Fibroblast of skin of abdomen (primary cell): ENCODE measurements at regions not wholly inside any gene's neighbourhood (a gene's known extent, or its start where the extent isn't known, plus 50 kb on each side); places are given as distances from the start of the nearest gene placed in this dataset.
"Not testable (repeated sequence)": the region's sequence is repeated elsewhere in the genome, so short reads cannot be mapped to it uniquely, and the experiment has no call there.

Experiments used
- DNase-seq: peaks from one replicate; pipeline ENCODE4 v3.0.0-alpha.2; 2013

DNA sequence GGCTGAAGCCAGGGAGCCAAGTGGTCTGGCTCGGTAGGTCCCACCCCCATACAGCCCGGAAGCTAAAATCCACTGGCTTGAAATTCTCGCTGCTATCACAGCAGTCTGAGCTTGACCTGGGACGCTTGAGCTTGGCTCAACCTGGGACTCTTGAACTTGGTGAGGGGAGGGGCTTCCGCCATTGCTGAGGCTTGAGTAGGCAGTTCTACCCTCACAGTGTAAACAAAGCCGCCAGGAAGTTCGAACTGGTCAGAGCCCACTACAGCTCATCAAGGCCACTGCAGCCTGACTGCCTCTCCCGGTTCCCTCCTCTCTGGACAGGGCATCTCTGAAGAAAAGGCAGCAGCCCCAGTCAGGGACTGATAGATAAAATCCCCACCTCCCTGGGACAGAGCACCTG lies 1337.7 kb downstream of the HACE1 start:
- no peak for DNase-seq

DNA sequence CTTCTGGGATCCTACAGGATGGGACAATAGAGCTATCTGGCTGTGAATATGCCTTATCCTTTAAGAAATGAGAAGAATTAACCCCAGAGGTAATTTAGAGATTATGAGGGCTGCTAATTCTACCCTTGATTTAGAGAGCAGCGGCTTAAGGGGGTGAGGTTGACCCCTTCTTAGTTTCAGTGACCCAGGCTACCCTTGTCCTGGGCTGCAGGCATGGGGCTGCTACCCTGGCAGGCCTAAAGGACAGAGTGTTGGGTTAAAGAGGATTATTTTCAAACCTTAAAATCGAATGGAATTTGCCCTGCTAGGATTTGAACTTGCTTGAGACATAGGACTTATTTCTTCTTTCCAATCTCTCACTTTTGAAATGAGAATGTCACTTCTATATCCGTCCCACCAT lies 1343.4 kb downstream of the HACE1 start:
- no peak for DNase-seq

DNA sequence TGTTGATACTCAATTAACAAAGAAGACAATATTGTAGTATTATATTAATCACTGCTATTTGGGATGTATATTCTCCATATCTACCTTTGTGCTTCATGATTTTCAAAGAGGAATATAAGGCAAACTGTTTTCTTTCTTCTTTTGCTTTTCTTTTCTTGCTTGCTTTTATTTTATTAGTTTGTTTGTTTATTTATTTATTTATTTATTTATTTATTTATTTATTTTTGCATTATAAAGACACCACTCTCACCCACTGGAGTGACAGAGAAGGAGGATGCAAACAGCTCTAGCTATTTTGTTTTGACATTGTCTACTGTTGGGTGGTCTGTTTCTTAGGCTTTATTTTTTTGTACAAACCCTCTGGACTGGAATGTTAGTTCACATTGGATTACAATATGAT lies 1352.7 kb downstream of the HACE1 start:
- no peak for DNase-seq

DNA sequence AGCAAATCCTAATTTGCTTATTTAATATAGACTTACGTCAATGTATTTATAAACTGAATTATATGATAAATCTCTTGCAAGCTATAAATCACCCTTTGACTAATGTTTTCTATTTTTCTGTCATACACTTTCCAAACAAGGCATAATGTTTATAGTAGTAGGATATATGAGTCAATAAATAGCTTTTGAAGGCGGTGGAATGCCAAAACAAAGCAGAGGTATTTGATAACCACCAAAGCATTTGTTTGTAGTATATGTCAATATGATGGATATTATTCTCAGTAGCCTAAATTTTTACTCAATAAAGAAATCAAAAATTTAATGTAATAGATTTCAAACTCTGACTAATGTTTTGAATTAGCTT lies 1354.6 kb downstream of the HACE1 start:
- no peak for DNase-seq

DNA sequence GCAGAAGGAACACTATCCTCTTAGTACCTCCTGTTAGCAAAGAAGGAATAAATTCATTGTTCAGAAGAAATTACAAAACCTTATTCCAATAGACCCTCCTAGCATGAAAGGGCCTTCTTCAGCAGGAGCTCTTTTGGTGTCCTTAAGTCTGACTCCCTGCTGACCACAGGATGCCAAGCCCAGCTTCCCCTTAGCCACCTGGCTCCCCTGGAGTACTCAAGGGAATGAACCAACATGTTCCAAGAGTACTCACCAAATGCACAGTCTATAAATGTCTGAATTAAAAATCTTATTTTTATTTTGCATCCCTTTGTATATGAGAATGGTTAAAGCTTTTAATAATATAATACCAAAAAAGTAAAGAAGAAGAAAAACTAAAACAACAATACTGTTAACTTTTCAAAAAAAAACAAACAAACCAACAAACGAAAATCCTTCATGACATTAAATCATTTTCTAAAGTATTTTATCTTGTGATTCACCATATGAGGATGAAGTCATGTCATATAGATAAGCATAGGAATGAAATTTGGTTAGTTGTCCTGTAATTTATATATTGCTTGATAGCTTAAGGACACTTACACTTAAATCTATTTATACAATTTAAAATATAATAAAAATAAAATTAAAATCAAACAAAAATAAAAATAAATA lies 1355.1 kb downstream of the HACE1 start:
- no peak for DNase-seq

DNA sequence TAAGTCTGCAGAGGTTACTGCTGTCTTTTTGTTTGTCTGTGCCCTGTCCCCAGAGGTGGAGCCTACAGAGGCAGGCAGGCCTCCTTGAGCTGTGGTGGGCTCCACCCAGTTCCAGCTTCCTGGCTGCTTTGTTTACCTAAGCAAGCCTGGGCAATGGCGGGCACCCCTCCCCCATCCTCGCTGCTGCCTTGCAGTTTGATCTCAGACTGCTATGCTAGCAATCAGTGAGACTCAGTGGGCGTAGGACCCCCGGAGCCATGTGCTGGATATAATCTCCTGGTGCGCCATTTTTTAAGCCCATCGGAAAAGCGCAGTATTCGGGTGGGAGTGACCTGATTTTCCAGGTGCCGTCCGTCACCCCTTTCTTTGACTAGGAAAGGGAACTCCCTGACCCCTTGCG lies 1363.1 kb downstream of the HACE1 start:
- DNase-seq, result not testable (repeated sequence)

DNA sequence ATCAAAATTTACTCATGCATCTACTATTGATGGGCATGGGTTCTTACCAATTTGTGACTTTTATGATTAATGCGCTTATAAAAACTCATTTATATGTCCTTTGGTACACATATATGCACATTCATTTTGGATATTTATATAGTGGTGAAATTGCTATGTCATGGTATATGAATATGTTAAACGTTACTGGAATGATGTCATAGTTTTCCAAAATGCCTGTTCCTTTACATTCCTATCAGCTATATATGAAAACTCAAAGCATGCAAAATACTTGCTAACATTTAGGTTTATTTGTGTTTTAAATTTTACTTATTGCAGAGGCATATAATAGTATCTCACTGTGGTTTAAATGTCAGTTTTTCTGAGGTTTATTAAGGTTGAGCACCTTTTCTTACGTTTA lies 1403.1 kb downstream of the HACE1 start:
- DNase-seq, result no peak

DNA sequence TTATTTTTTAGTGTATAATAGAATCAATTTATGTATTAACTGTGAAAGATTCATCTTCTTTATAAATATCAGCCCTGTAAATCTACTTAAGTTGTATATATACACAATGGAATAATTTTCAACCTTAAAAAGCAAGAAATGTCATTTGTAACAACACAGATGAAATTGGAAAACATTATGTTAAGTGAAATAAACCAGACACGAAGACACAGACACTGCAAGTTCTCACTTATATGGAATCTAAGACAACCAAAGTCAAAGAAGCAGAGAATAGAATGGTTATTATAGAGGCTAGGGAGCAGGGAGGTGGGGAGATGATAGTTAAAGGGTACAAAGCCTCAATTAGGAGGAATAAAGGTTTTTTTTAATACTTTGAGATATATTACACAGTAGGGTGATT lies 1404.4 kb downstream of the HACE1 start:
- no peak for DNase-seq

DNA sequence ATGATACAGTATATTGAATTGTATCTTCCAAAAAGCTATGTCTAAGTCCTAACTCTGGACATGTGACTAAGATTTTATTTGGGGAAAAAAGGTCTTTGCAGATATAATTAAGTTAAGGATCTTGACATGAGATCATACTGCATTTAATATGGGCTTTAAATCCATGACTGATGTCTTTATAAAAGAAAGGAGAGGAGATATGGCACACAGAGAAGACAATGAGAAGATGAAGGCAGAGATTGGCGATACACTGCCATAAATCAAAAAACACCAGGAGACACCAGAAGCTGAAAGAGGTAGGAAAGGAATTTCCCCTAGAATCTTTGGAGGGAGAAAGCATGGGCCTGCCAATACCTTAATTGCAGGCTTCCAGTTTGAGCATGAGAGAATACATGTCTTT lies 1450.2 kb downstream of the HACE1 start:
- no peak for DNase-seq

DNA sequence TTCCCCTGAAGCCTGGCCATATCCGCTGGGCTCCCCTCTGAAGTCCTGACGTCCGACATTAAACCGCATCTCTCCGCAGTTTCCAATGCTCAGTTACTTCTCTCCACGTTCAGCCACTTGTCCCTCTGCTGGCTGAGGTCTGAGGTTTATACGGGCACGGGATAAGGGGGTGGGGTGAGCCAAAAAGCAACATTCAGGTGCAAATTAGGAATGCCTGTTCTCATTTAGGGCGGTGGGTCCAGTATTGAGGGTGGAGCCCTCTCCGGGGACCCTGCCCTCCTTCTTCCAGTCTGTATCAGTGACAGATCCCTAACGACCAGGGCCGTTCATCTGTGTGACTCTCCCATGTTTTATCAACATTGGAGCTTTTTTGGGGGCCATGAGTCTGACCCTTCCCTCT lies 1454.4 kb downstream of the HACE1 start:
- DNase-seq, result no peak

DNA sequence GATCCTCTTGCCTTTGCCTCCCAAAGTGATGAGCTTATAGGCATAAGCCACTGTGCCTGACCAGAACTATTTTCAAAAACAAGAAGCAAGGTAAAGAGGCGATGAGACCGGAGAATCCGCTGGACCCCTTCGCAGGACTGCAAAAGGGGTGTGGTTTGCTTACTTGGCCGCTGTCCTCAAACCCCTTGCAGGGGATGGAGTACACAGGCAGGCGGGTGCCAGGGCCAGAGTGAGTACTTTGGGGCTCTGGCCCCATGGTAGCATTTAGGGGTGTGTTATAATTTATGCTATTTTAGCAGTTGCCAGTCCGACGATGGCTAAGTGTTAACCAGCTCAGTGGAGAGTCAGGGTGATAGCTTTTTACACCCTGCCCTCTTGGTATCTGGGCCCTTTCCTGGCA lies 1454.9 kb downstream of the HACE1 start:
- no peak for DNase-seq

DNA sequence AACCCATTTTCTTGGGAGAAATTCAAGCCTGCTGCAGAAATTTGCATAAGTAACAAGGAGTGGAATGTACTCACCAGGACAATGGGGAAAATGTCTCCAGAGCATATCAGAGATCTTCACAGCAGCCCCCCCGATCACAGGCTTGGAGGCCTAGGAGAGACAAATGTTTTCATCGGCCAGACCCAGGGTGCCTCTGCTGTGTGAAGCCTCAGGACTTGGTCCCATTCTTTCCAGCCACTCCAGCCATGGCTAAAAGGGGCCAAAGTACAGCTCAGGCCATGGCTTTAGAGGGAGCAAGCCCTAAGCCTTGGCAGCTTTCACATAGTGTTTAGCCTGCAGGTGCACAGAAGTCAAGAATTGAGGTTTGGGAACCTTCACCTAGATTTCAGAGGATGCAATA lies 1463.0 kb downstream of the HACE1 start:
- no peak for DNase-seq

DNA sequence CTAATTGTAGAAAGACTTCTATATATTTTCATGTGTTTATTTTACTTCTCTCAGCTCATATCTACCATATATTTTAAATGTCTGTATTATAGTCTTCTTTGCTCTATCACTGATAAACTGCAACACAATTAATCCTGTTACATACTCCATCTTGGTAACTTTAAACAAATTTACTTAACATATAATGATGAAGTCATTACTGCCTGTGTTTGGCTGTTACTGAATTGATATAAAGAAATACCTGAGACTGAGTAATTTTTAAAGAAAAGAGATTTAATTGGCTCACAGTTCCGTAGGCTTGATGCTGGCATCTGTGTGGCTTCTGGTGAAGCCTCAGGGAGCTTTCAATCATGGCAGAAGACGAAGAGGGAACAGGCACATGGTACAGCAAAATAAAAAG lies 1480.4 kb downstream of the HACE1 start:
- DNase-seq, result no peak

DNA sequence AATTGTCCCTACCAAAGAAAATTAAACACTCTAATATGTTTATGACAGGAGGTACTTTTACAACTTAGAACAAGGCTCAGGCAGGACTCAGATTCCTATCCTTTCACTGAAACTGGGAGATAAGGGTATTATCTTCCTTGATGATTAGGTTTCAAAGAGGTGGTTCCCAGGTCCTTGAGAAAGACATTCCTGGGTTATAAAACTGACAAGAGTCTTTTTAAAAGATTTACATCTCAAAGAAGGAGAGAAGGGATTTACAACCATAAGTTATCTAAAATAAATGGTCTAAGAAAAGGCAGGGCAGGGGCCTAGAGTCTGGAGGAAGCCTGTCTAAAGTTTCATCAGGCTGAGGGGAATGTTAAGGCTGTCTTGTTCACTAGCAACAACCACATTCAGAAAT lies 1492.5 kb downstream of the HACE1 start:
- no peak for DNase-seq

DNA sequence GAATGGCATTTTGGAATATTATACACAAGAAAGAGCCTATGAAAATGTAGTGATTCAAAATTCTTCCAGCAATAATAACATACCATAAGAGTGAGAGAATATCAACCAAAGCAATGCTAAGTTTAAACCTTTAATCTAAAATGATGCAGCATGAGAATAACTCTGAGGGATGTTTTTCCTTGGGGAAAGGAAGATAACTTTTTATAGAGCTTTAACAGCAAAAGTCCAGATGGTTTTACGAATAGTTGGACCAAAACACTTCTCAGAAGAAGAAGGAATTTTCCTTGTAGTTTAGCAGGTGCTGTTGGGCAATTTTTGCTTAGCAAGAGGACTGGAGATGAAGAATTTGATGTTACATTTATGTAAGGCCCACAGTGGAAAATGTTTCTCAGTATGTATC lies 1503.2 kb downstream of the HACE1 start:
- DNase-seq, result no peak

DNA sequence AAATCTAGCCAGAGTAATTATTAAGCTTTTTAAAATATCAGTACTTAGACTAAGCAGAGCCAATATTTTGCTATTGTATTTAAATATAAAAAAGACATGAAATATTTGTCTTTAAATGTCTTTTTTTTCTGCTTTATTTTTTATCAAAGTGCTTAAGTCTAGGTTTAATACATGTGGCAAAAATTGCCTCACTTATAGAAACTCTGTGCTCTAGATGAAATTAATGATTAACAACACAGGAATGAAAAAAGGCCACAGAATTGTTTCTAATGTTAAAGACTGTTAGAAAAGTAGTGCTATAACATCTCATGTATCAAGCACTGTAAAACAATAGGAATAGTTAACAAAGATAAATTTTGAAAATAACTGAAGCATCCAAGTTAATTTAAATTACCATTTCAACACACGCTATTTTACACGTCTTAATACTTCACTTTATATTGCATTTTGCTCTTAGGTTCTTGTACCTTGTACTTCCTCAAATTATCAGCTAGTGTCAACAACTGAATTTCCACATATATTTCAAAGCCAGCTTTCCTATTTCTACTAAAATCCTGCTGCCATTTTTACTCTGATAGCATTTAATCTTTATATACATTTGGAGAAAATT lies 1515.1 kb downstream of the HACE1 start:
- no peak for DNase-seq

DNA sequence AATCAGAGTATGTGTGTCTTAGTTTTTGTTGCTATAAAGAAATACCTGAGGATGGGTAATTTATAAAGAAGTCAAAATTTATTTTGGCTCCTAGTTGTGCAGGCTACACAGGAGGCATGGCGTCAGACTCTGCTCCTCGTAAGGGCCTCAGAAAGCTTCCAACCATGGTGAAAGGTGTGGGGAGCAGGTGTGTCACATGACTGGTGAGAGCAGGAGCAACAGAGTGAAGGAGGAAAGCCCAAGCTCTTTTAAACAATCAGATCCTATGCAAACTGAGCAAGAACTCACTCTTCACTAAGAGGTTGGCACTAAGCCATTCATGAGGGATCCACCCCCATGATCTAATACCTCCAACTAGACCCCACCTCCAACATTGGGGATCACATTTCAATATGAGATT lies 1524.3 kb downstream of the HACE1 start:
- no peak for DNase-seq

DNA sequence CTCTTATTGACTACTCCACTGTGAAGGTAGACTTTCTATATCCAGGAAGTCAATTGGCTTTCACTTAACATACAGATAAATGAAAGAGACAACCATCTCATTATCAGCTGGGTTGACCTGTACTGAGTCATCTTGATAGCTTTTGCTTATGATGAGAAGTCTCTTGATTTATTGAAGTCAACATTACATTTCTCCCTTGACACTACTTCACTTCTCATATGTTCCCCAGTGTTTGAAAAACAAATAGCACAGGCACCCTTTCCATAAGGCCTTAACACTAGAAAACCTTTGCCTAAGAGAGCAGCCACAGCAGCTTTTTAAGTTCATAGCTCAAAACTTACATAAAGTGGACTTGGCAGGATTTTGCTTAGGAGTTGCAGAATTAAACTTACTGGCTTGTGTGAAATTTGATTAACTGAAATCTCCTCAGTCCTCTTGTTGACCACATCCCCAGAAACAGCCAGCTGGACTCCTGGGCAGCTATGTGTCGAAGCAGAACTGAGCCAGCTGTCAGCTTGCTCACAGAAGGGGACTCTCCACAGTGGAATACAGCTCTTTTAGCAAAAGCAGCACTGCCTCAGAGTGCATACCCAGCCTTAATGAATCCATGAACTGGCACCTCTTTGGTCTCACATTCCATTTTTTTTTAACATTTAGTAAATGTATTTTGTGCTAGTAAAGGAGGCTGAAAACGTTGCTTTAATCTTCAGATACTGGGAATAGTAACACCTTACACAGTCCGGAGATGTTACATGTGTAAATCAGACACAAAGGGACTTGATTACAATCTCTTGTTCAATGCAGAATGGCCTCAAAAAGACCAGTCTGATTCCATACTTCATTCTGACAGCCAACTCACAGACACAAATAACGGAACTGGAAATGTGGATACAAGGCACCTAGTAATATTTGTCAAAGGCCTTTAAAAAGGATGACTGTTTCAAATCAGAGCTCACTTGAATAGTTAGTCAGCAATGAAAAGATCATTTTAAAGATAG lies 1532.7 kb downstream of the HACE1 start:
- DNase-seq, result no peak

DNA sequence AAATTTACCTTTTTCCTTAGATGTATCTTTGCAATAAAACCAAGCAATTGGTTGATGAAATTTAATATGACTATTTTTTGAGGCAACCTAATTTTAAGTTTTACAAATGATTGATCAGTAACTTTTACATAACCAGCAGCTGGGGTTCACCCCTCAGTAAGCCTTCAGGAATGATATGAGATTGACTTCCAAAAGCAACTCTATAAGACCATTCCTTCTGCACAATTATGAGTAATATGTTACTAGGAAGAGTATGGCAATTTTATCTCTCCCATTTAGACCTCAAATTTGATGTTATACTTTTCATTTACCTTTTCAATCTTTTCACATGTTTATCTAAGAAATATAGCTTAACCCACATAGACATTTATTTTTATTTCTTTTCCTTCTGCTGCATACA lies 1546.3 kb downstream of the HACE1 start:
- no peak for DNase-seq

DNA sequence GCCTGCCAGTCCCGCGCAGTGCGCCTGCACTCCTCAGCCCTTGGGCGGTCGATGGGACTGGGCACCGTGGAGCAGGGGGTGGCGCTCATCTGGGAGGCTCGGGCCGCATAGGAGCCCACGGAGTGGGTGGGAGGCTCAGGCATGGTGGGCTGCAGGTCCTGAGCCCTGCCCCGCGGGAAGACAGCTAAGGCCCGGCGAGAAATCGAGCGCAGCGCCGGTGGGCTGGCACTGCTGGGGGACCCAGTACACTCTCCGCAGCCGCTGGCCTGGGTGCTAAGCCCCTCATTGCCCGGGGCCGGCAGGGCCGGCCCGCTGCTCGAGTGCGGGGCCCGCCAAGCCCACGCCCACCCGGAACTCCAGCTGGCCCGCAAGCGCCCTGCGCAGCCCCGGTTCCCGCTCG lies 1565.3 kb downstream of the HACE1 start:
- DNase-seq, result not testable (repeated sequence)

DNA sequence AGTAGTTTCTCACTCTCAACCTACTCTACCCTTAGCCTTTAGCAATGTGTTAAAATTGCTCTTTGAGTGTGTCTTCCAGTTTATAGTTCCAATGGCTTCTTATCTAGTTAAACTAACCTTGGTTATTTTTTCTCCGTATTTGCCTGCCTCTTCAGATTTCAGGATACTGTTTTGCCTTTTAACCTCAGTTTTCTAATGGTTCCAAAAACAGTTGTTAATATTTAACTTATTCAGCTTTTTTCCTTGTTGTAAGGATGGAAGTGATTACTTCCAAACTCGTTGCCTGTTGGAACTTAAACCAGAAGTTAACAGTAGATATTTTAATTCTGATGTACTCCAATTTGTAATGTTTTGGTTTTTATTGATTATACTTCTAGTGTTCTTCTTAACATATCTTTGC lies 1574.9 kb downstream of the HACE1 start:
- DNase-seq, result no peak

DNA sequence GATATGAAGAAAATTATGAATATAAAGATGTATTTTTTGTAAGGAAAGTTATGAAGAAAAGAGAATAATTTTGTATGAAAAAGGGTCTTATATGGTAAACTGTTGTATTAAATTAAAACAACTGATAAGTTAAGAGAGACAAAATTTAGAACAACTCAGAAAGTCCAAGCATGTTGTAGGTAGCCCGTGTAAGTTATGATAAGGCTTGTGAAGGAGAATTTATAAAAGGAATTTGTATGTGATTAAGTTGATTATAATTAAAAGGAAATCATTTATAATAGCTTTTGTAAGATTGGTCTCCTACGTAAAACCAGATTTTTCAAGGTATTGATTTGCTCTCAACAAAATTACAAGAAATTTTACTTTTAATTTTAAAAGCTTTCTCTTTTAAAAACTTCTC lies 1579.3 kb downstream of the HACE1 start:
- no peak for DNase-seq

DNA sequence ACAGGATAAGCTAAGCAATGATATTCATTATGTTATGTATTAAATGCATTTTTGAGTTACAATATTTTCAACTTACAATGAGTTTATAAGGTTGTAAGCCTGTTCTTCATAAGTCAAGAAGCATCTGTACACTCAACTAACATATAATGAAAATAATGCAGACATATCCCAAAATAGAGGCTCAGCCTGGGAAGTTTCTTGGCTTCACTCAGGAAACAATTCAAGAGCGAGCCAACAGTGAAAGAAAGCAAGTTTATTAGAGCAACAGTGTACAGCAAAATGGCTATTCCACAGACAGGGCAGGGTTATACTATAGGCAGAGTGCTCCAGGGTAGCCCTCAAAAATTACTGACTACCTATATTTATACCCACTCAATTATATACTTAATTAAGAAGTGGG lies 1581.8 kb downstream of the HACE1 start:
- no peak for DNase-seq

DNA sequence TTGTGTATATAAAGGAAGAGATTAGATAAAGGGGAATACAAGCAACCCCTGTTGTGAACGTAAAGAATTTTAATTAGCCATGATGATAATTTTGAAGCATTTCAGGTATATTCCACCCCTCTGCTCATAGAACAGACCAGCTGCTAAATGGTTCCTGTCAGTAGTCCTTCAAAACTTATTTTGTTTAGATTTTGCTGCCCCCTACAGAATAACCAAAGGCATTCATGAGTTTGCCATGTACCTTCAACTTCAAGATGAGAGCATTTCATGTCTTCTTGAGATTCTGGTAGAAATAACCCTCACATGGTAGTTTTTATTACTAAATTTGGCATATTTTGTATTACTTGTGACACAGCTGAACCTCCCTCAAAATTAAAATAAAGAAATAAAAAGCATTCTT lies 1586.7 kb downstream of the HACE1 start:
- DNase-seq, result no peak
